ENCODE measurements at regions not wholly inside any gene's neighbourhood (a gene's known extent, or its start where the extent isn't known, plus 50 kb on each side); places are given as distances from the start of the nearest gene placed in this dataset.
A peak's percentile ranks its signal among the peaks of the same experiment; 100 is the strongest.

DNA sequence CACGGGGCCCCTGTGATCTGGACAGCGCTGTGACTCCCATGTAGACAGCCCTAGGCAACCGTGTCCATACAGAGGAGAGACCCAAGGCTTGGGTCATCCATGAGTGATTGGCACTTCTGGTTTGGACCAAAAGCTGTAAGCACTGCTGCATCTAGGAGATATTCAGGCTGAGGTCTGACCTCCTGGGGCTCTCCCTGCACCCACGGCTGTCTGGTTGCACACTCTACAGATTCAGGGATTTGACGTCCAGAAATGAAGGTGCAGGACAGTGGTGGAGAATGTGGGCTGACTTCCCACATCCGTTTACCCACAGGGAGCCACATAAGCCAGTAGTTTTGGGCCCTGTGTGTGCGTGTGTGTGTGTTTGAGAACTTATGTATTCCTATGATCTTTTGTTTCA, 76.2 kb upstream of the ARHGEF7 start:
- no peak for DNase-seq (ENCODE audit: low read depth)

GRCh38 chr13:111037927-111038326, 77.2 kb upstream of the ARHGEF7 start:
- DNase-seq (ENCODE audit: low read depth): no peak

- no peak for DNase-seq (ENCODE audit: low read depth)
These were observed 78.4 kb upstream of the ARHGEF7 start for GRCh38 chr13:111036665-111037064.

DNA sequence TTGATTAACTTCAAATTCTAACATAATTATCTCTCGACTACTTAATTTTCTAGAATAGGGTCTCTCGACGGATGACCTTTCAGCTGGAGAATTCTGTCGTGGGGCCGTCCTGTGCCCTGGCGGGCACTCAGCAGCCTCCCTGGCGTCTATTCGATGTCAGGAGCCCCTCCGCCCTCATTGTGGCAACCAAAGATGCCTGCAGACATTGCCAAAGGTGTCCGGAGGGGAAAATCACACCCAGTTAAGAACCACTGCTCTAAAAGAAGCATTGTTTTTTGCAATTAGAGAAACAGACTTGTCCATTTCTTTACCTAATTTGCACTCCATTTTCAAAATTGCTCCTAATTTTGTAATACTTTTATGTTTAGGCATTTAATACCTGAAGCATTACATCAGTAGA, 79.2 kb upstream of the ARHGEF7 start:
- DNase-seq (ENCODE audit: low read depth): no peak

DNA sequence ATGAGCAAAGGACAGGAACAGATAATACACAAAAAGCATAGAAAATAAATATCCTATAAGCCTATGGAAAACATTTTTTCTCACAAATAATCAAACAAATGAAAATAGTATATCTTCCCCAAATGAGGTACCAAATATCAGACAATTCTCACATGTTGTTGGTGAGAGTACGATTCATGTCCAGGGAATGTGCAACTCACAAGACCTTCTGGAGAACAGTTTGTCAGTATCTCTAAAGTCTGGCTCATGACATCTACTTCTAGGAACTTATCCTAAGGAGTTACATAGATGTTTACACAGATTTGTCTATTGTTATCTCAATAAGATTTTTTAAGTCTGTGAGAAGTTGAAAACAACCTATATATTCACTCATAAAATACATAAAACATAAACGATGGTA, 80.3 kb upstream of the ARHGEF7 start:
- peak; percentile 72 for DNase-seq (ENCODE audit: low read depth)

GRCh38 chr13:111033172-111034130, 81.7 kb upstream of the ARHGEF7 start:
- peak; percentile 10 for DNase-seq (ENCODE audit: low read depth)

- peak; percentile 82 for DNase-seq (ENCODE audit: low read depth)
These were observed 83.6 kb upstream of the ARHGEF7 start for GRCh38 chr13:111031531-111031961.

DNA sequence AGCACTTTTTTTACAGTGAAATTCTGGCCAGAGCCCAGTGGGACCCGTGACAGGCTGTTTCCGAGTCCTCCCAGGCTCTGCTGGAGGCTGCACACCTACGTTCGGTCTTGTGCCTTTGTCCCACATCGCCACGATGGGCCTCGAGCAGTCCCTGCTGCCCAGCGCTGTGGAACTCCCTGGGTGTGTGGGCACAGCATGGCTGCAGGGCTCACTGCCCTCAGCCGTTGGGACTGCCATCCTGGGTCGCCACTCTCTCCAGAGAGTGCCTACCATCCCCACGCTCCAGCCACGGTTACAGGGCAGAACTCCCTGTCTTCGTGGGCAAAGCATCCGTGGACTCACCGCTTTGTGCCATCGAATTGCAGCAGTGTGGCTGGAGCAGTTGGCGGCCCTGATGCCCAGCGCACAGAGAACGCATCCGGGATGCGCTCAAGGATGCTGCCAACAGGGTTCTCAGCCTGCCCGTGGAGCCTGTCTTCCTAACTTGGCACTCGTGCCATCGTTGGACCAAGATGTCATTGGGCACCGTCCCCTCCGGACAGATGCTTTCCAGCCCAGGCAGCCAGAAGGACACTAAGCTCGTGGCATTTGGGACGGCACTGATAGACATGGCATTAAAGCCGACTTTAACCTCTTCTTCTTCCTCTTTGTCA, 85.0 kb upstream of the ARHGEF7 start:
- no peak for DNase-seq (ENCODE audit: low read depth)

DNA sequence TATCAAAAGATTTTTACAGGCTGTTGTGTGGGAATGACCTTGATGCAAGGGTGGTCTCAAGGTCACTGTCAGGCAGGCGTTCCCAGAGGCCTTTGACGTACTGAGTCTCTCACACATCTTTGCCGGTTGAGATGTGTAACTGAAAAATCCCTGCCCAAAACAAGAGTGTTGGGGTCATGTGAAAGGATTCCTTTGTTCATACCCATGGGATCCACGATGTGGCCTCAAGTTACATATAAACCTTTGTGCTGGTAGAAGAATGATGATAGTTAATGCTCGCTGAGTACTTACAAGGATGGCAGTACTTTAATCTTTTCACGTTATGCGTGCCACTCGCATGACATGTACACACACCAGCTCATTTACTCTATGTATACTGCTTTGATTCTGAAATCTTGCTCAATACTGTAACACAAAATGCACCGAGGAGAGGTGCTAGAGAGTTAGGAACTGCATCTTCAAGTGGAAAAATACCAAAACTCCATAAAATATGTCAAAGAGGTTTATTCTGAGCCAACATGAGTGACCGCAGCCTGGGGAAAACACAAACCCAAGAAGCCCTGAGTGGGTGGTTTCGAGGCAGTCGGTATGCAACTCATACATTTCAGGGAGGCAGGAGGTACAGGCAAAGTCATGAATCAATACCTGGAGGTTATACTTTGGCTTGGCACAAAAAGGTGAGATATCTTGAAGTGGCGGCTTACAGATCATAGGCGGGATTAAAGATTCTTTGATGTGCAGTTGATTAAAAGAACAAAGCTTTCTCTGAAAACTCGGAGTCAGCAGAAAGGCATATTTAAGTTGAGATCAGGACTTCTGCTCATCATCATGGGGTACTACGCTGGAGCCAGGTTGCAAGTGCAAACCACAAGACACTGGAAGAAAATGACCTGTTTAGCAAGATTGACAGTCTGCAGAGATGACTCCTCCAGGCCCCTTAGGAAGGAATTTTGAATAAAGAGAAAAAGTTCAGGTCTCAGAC, 87.4 kb upstream of the ARHGEF7 start:
- peak; percentile 41 for DNase-seq (ENCODE audit: low read depth)

DNA sequence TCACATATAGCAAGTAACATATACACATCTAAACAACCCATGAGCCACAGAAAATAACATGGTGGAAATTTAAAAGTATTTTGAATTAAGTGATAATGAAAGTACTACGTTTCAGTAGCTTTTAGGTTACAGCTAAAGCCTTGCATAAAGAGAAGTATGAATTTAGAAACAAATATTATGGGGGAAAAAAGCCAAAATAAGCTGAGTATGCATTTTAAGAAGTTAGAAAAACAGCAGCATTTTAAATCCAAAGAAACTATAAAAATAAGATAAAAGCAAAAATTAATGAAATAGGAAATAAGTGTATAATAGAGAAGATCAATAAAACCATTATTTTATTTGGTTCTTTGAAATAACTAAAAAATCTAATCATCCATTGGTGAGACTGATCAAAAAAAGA, 89.8 kb upstream of the ARHGEF7 start:
- no peak for DNase-seq (ENCODE audit: low read depth)

- DNase-seq (ENCODE audit: low read depth): no peak
These were observed 92.2 kb upstream of the ARHGEF7 start for GRCh38 chr13:111022886-111023285.

DNA sequence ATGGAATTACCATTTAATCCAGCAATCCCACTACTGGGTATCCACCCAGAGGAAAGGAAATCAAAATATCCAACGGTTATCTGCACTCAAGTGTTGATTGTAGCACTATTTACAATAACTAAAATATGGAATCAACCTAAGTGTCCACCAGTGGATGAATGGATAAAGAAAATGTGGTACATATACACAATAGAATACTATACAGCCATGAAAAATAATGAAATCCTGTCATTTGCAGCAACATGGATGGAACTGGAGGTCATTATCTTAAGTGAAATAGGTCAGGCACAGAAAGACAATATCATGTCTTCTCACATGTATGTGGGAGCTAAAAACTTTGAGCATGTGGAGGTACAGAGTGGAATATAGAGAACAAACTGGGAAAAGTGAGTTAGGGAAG, 92.9 kb upstream of the ARHGEF7 start:
- no peak for DNase-seq (ENCODE audit: low read depth)

DNA sequence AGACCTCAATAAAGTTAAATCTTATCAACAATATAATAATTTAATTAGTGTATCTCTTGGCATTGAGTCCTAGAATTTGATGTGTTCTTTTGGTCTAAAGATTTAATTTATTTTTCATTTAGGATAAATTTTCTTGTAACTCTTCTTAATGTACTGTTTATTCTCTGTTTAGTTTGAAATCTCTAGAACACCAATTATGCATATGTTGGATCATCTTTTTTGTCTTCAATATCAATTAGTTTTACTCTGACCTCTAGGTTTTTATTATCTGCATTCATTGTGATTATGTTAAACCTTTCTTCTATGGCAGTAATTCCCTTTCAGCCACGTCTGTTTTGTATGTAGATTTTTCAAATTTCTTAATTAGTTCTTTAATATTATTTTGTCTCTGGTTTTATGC, 93.8 kb upstream of the ARHGEF7 start:
- no peak for DNase-seq (ENCODE audit: low read depth)

DNA sequence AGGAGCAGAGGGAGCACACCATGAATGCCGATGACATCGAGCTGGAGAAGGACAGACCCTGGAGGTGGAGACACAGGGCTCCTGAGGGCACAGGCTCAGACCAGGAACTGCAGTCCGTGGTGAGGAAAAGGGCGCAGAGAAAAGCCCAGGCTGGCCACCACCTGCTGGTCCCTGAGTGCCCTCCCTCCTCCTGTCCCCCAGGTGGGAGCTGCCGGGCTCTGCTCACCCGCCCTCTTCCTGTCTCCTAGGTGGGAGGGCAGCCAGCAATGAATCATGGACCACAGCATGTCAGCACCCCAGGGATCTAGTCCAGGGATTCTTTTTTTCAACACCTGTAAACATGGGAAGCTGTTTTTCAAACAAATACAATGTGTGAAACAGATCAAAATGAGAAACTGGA, 94.6 kb upstream of the ARHGEF7 start:
- no peak for DNase-seq (ENCODE audit: low read depth)

DNA sequence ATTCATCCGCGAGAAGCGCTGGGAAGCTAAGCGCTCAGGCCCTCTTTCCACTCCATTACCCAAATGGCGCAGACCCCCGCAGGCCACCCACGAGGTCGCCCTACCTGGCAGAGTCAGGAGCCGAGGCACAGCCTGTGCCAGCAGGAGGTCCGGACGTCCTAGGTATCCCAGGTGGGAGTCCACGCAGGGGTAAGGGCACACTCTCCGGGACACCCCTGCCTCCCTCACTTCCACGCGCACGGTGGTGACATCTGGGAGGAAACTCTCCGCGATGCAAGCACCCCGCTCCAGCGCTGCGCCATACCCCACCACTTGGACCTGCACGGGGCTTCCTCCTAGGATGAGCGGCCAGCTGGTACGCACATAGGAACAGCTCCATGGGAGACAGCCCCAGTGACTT, 95.1 kb upstream of the ARHGEF7 start:
- DNase-seq (ENCODE audit: low read depth): no peak

DNA sequence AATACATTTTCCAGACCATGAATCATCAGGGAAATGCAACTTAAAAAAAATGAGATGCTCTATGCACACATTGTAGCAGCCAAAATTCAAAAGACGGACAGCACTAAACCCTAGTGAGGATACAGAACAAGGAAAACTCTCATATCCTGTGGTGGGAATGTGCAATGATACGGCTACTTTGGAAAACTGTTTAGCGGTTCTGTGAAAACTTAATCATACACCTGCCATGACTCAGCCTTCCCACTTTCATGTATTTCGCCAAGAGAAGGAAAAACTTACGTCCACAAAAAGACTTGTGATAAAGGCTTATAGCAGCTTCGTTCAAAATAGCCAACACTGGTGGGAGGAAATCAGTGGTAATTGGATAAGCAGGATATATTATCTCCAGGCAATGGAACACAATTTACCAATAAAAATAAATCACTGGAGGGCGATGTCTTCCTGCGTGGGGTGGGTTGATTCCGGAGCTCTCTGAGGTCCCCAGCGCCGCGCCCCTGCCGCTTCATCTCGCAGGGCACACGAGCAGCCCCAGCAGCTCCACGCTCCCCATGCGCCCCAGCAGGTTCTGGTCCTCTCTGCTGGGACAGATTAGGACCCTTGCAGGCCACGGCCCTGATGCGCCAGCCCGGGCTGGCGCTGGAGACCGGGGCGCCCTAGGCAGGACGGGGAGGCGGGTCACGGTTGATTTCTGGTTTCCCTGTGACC, 97.2 kb upstream of the ARHGEF7 start:
- DNase-seq (ENCODE audit: low read depth): no peak

DNA sequence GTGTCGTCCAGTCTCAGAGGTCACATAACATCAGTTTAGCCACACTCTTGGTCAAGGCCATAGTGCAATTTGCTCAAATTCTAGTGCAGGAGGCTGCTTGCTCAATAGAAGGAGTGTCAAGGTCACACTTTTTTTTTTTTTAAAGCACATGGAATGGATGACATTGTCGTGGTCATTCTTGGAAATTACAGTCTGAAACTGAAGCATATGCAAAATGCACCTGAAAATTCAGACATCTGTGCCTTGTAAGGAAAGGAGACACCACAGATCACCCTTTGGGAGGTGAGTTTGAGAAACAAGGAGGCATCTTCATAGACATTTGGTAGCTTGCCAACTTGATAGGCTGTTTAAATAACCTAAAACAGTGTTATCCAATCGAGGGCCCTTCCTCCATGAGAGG, 98.3 kb upstream of the ANKRD10 start:
- DNase-seq (ENCODE audit: low read depth): no peak

- DNase-seq (ENCODE audit: low read depth): no peak
These were observed 97.0 kb upstream of the ANKRD10 start for GRCh38 chr13:111011899-111012298.

GRCh38 chr13:111008351-111008750, 93.5 kb upstream of the ANKRD10 start:
- no peak for DNase-seq (ENCODE audit: low read depth)

DNA sequence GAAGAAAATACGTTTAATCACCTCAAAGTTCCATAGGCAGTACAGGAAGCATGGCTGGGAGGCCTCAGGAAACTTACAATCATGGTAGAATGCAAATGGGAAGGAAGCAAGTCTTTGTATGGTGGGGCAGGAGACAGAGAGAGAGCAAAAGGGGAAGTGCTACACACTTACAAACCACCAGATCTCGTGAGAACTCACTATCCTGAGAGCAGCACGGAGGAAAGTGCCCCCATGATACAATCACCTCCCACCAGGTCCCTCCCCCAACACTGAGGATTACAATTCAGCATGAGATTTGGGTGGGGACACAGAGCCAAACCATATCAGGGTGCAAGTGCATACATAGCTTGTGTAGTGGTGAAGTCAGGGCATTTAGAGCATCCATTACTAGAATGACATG, 92.3 kb upstream of the ANKRD10 start:
- no peak for DNase-seq (ENCODE audit: low read depth)

GRCh38 chr13:111006506-111007031, 91.7 kb upstream of the ANKRD10 start:
- peak; percentile 66 for DNase-seq (ENCODE audit: low read depth)

Measured in amniotic epithelial cell (primary cell).